HG02870 (cell line): ENCODE measurements at regions not wholly inside any gene's neighbourhood (a gene's known extent, or its start where the extent isn't known, plus 50 kb on each side); places are given as distances from the start of the nearest gene placed in this dataset.
A peak's percentile ranks its signal among the peaks of the same experiment; 100 is the strongest.

Experiments used
- ATAC-seq: cut with Tn5 transposase; IDR thresholded peaks from one replicate; pipeline ENCODE4 v1.9.1; 2021; ENCODE audit warnings: mild to moderate bottlenecking, moderate library complexity; ENCODE audit not compliant: unreplicated experiment

DNA sequence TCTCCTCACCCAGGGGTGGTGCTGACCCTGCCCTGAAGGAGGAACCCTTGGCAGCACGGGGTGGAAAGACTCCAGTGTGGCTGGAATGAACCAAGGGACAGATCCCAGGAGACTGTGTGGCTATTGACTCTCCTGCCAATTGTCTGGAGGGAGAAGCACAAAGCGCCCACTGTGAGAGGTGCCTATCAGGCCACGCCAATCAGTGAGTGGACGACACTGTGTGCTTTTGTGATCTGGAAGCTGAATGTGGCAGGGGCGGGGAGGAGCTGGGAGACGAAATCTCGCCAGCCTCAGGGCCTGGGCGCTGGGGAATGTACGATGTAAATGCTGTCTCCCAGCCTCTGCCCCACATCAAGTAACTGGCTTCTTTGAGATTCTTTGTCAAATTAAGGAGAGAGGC is 167.1 kb downstream of the ZBTB18 start:
- ATAC-seq, result no peak

DNA sequence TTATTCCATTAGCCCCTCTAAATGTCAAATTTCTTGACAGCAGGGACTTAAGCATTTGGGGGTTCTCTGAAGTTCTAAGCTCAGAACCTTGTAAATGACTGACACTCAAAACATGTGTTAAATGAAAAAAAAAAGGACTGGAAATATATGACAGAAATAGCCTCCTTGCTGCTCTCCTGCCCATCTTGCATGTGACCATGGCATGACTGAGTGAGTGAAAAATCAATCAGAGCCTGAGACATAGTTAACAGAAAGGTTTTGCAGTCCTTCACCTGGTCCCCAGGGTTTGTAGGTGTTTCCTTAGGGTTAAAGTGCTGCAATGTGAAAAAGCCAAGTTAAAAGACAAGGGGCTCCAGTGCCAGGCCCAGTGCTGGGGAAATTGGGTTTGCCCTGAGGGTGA is 168.1 kb downstream of the ZBTB18 start:
- ATAC-seq, result no peak

- ATAC-seq, result no peak
Observed at GRCh38 chr1:244219802-244220201, 168.7 kb downstream of the ZBTB18 start.

DNA sequence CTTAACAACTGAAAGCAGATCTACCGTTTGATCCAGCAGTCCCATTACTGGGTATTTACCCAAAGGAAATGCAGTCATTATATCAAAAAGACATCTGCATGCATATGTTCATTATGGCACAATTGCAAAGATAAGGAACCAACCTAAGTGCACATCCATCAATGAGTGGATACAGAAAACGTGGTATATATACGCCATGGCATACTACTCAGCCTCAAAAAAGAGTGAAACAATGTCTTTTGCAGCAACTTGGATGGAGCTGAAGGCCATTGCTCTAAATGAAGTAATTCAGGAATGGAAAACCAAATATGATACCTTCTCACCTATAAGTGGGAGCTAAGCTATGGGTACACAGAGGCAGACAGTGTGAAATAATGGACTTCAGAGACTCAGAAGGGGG is 169.3 kb downstream of the ZBTB18 start:
- no peak for ATAC-seq

- ATAC-seq, result no peak
Observed at GRCh38 chr1:244221991-244222390, 170.9 kb downstream of the ZBTB18 start.

DNA sequence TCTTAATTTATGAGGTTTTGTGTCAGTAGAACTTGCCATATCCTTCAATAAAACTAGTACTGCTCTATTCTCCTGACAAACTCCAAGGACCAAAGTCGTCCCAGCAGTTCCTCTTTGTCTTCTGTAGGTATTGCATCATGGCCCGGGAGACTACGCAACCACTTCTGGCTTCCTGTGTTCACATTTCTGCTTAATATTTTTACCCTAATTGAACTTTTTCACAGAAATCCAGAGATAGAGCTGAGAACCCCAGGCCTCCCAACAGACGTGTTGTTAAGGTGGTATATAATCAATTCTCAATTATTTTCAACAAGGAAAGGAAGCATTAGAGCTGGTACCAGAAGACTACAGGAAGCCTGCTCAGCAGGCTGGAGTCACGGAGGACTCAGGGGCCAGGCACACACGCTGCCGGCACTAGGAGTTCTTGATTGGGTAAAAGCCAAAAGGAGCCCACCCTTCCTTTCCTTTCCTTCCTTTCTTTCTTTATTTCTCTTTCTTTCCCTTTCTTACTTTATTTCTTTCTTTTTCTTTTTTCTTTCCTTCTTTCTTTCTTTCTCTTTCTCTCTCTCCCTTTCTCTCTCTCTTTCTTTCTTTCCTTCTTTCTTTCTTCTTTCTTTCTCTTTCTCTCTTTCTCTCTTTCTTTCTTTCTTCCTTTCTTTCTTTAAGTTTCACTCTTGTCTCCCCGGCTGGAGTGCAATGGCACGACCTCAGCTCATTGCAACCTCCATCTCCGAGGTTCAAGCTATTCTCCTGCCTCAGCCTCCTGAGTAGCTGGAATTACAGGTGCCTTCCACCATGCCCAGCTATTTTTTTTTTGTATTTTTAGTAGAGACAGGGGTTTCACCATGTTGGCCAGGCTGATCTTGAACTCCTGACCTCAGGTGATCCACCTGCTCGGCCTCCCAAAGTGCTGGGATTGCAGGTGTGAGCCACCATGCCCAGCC is 173.7 kb downstream of the ZBTB18 start:
- no peak for ATAC-seq

DNA sequence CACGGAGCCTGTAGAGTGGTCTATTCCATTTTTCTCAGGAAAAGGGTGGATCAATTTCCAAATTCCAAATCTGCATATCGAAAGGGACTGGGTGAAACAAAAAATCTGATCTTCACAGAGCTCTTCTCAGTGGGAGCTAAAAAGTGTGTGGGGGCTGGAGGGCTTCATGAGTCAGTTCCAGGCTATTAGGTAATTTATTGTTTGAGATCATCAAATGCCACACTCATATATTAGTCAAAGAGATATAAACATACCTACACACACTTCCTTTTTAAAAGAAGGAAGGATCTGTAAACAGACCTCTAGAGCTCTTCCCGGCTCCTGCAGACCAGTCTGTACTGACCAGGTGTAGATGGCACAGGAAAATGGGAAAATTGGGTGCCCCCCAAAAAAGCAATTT is 175.4 kb downstream of the ZBTB18 start:
- no peak for ATAC-seq

- ATAC-seq, result no peak
Observed at GRCh38 chr1:244230470-244230869, 179.4 kb downstream of the ZBTB18 start.

DNA sequence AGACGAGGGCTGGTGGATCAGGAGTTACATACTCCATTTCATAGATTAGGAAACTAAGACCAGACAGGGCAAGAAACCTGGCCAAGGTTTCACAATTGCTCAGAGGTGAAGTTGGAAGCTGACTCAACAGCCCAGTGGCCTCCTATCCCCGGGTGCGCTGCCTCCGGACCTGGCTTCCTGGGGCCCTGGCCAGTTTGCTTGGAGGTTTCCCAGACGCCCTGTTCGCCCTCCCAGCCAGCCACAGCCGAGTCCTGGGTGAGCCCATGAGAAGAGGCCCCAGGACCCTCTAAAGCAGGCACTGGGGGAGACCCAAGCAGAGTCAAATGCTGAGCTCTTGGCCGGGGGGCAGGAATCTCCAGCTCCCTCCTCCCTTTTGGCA is 180.1 kb downstream of the ZBTB18 start:
- ATAC-seq, result no peak

GRCh38 chr1:244231572-244232315 is 180.7 kb downstream of the ZBTB18 start:
- ATAC-seq, result no peak

DNA sequence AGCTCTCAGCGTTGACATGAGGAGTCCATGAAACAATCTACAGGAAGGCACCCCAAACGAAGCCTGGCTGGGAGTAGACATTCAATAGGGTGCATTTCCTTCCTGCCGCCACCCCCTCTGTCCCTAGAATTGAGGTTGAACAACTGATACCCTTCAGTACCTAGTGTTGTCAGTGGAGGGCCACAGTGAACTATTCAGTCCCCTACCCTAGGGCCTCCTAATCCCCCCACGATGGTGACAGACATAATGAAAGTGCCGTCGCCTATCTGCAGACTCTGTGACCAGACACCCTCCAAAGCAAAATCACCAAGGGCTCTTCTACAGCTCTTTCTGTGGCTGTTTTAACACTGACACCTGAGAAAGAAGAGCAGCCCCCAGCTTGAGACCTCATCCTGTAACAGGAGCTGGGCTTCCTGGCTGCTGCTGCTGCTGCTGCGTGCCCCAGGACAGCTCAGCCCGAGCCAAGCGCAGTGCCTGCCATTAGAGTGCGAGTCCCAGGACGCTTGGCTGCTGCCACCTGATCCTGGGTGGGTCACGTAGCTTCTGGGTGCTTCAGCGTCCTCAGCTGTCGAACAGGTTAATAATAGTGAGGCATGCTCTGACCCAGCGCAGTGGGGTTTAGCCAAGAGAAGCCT is 183.0 kb downstream of the ZBTB18 start:
- no peak for ATAC-seq

- no peak for ATAC-seq
Observed at GRCh38 chr1:244235157-244235556, 184.1 kb downstream of the ZBTB18 start.

DNA sequence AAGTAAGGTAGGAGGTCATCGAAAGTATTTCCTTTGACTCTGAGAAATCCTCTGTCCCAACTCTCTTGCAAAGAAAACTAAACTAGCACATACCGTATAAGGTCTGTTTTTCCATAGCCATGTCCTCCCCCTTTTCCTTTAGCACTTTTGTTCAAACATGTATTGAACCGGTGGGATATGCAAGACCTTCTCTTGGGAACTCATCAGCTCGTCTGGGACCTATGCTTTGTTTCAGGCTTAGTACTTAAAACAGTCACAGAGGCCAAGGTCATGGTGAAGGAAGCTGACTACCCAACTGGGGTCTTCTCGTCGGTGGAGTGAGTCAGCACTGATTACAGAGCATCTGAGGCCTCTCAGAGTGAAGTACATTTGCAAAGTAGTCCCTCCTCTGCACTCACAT is 185.0 kb downstream of the ZBTB18 start:
- ATAC-seq, result no peak

GRCh38 chr1:244236721-244237120 is 185.6 kb downstream of the ZBTB18 start:
- no peak for ATAC-seq

DNA sequence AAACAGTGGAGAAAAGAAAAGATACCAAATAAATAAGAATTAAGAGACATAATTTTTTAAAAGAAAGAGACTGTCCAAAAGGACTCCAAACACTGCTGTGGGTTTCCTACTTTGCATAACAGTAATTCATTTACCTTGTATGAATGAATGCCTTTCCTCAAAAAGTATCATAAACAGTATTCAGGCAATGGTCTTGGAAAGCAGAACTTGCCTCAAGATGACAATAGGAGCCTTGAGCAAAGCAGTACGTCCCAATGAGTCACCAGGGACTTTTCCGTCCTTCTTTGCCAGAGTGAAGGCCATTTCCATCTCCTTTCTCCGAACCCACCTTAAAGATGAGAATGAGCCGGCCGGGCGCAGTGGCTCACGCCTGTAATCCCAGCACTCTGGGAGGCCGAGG is 186.4 kb downstream of the ZBTB18 start:
- ATAC-seq, result no peak

DNA sequence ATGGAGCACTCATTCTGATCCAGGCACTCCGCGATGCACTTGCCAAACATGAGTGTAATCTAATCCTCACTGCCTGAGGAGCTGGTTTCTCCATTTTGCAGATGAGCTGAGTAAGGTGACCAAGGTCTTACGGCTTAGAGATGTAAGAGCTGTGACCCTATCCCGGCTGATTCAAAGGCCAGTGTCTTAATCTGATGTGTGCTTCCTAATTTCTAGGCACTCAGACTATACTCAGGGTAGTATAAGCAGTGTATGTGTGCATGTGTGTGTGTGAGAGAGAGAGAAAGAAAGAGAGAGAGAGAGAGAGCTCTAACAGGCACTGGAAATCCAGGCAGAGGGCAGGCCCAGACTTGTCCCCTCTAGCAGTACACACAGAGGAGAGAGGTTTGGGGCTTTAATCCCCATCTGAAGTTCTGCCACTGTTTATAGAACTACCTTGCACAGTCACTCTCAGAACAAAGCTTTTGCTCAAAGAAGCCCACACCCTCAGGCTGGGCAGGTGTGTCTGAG is 188.2 kb downstream of the ZBTB18 start:
- ATAC-seq, result peak; percentile 70

- ATAC-seq, result no peak
Observed at GRCh38 chr1:244241438-244241837, 190.4 kb downstream of the ZBTB18 start.

DNA sequence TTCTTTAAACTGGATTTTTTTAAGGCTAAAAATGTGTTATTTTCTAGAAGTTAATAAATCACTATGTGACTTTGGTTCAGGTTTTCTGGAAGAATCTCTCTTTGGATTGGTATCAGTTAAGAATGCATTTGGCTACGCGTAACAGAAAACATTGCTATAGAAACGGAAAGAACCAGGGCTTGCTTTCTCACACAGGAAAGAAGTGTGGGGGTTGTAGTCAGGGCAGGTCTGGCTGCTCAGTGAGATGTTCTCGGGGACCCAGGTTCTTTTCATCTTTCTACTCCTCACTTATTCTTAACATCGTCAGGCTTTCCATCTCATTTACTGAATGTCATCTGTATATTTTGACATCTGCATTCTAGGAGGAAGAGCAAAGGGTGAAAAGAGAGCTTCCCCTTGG is 191.4 kb downstream of the ZBTB18 start:
- ATAC-seq, result no peak

DNA sequence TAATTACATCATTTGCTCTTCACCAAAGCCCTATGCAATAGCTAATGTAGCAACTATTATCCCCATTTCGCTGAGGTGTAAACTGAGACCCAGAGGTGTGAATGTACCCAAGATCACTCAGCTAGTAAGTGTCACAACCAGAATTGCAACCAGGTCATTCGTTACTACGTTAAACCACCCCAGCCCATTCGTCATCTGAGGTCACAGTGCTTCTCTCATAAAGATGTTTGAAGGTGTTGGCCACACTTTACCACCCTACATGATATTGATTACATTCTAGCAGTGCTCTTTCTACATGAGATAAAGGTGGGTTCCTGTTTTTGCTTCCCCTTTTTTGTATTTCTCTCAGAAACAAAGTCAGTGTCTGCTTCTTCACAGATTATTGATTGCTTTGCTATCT is 195.3 kb downstream of the ZBTB18 start:
- ATAC-seq, result no peak

DNA sequence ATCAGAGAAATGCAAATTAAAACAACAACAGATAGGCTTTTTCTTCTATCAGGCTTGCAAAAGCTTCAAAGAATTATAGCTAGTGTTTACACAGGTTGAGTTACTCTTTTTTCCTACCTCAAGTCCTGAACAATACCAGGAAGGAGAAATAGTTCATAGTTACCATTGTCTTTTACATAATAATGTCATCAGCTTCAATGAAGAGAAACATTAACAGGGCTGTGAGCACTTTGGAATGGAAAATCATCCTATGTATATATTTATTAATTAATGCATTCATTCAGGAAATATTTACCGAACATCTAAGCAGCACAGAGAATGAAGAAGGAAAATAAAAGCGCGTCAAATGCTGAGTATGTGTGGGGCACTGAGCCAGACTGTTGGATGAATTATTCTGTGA is 197.3 kb downstream of the ZBTB18 start:
- no peak for ATAC-seq

DNA sequence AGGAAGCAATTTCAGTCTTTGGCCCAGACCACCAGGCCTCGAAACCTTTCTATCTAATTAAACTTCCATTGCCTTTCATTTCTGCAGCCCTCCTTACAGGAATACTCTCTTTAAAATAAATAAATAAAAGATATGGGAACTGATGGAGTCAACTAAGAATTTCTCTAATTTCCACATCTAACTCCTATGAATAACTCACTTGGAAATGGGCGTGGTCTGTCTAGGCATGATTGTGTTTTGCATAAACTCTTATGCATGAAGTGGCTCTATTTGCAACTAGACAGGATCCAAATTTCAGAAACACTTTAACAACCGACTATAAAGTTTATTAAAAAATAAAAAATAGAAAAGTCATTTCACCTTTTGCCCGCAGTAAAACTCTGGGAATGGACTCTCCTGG is 199.5 kb downstream of the ADSS2 start:
- ATAC-seq, result no peak

DNA sequence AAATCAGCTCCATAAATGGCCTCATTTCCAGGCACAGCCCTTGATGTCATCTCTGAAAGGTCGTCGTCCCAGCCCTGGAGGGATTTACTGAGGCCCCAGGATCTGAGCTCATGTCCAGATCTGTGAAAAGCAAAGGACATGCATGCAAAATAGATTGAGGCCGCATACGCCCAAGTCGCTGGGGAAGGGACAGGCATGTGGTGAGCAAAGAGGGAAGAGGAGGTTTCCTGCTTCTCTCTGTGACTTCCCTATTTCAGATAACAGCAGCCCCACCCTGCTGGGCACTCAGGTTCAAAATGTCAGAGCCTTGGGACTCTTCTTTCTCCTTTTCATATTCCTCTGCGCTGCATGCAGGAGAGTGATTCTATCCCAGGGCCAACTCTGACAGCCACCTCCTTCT is 197.2 kb downstream of the ADSS2 start:
- ATAC-seq, result no peak
